IMR-90 (cell line): ENCODE measurements at regions not wholly inside any gene's neighbourhood (a gene's known extent, or its start where the extent isn't known, plus 50 kb on each side); places are given as distances from the start of the nearest gene placed in this dataset.

Experiments used
- ATAC-seq: fragments of 200-7000 bp; cut with Tn5 transposase; 2 replicates; pipeline ENCODE4 v1.9.1; 2020; ENCODE audit warnings: low read depth, mild to moderate bottlenecking, moderate library complexity
- BruUV-seq: library from RNA; stranded (reverse); fragments of 400-500 nt; replicated peaks from 2 replicates; lab custom pipeline; 2021; lab: Mats Ljungman, UMichigan
- CTCF ChIA-PET: fragments of 300-600 bp; formaldehyde crosslinking; extraction: SDS; loops from one replicate; lab custom pipeline; 2021; ENCODE audit warnings: antibody characterized with exemption; lab: Yijun Ruan, JAX
- POLR2A ChIA-PET: fragments of 300-600 bp; sonication (Branson Sonifier 250); formaldehyde crosslinking; loops from one replicate; lab custom pipeline; 2022; ENCODE audit warnings: antibody characterized with exemption; ENCODE audit not compliant: unreplicated experiment; lab: Charles Lee
- DNase-seq: peaks from one replicate; pipeline ENCODE4 v3.0.0; 2013
- H2AFZ ChIP-seq: replicated peaks from 2 replicates; pipeline ENCODE3; 2013; ENCODE audit warnings: low read length, mild to moderate bottlenecking; ENCODE audit not compliant: poor library complexity
- H2AK5ac ChIP-seq: 2 replicates; pipeline ENCODE4 v1.6.1; 2013; ENCODE audit warnings: low read depth, low read length, inconsistent platforms
- H2AK9ac ChIP-seq: replicated peaks from 2 replicates; pipeline ENCODE3; 2013; ENCODE audit warnings: mild to moderate bottlenecking, low read depth, low read length, moderate library complexity; ENCODE audit not compliant: poor library complexity
- H2BK120ac ChIP-seq: 2 replicates; pipeline ENCODE4 v1.6.1; 2013; ENCODE audit warnings: low read depth, low read length, inconsistent platforms
- H2BK15ac ChIP-seq: 3 replicates; pipeline ENCODE4 v1.6.1; 2013; ENCODE audit warnings: low read depth, low read length, inconsistent platforms
- H2BK20ac ChIP-seq: 2 replicates; pipeline ENCODE4 v1.6.1; 2013; ENCODE audit warnings: low read depth, mild to moderate bottlenecking, inconsistent platforms, low read length, moderate library complexity
- H2BK5ac ChIP-seq: 2 replicates; pipeline ENCODE4 v1.6.1; 2013; ENCODE audit warnings: mild to moderate bottlenecking, low read depth, low read length, inconsistent platforms; ENCODE audit not compliant: poor library complexity, severe bottlenecking
- H3K14ac ChIP-seq: replicated peaks from 2 replicates; pipeline ENCODE4 v1.6.1; 2013; ENCODE audit warnings: low read depth, low read length, inconsistent platforms
- H3K18ac ChIP-seq: 2 replicates; pipeline ENCODE4 v1.6.1; 2013; ENCODE audit warnings: low read depth, low read length, control low read depth
- H3K23ac ChIP-seq: 2 replicates; pipeline ENCODE4 v1.6.1; 2013; ENCODE audit warnings: low read depth, low read length, inconsistent platforms
- H3K27ac ChIP-seq: 2 replicates; pipeline ENCODE4 v1.5.1; 2013; ENCODE audit warnings: mild to moderate bottlenecking, control low read depth, low read length; ENCODE audit not compliant: insufficient read depth
- H3K27me3 ChIP-seq: 2 replicates; pipeline ENCODE4 v1.6.1; 2013; ENCODE audit warnings: low read length; ENCODE audit not compliant: control insufficient read depth, insufficient read depth
- H3K36me3 ChIP-seq: 2 replicates; pipeline ENCODE4 v1.6.1; 2013; ENCODE audit warnings: low read length, mixed read lengths; ENCODE audit not compliant: control insufficient read depth, insufficient read depth
- H3K4ac ChIP-seq: 2 replicates; pipeline ENCODE4 v1.6.1; 2013; ENCODE audit warnings: low read depth, low read length, inconsistent platforms
- H3K4me1 ChIP-seq: 2 replicates; pipeline ENCODE4 v1.6.1; 2013; ENCODE audit warnings: low read length, mixed read lengths; ENCODE audit not compliant: control insufficient read depth, insufficient read depth
- H3K4me2 ChIP-seq: 2 replicates; pipeline ENCODE4 v1.6.1; 2013; ENCODE audit warnings: low read depth, mild to moderate bottlenecking, control low read depth, low read length, moderate library complexity
- H3K4me3 ChIP-seq: 2 replicates; pipeline ENCODE4 v1.5.1; 2013; ENCODE audit warnings: low read depth, mild to moderate bottlenecking, control low read depth, low read length, moderate library complexity; ENCODE audit not compliant: insufficient read depth
- H3K56ac ChIP-seq: 2 replicates; pipeline ENCODE4 v1.6.1; 2013; ENCODE audit warnings: low read length, inconsistent platforms; ENCODE audit not compliant: insufficient read depth; ENCODE audit errors: extremely low read depth
- H3K79me1 ChIP-seq, 2 experiments: 2 replicates each; pipeline ENCODE4 v1.6.1; 2013; ENCODE audit warnings: low read length in 2 of 2, inconsistent platforms in 1 of 2, low read depth in 1 of 2
- H3K9ac ChIP-seq: 2 replicates; pipeline ENCODE4 v1.6.1; 2013; ENCODE audit warnings: low read depth, low read length, control low read depth
- H3K9me1 ChIP-seq: 2 replicates; pipeline ENCODE4 v1.6.1; 2013; ENCODE audit warnings: low read length, inconsistent platforms; ENCODE audit not compliant: insufficient read depth
- H3K9me3 ChIP-seq: 2 replicates; pipeline ENCODE4 v1.6.1; 2013; ENCODE audit warnings: low read length; ENCODE audit not compliant: control insufficient read depth, insufficient read depth
- H4K20me1 ChIP-seq: 2 replicates; pipeline ENCODE4 v1.6.1; 2013; ENCODE audit warnings: low read length, inconsistent platforms; ENCODE audit not compliant: insufficient read depth
- H4K5ac ChIP-seq: 2 replicates; pipeline ENCODE4 v1.6.1; 2013; ENCODE audit warnings: mild to moderate bottlenecking, low read depth, low read length, control low read depth
- H4K8ac ChIP-seq, 2 experiments: 2 replicates each; pipeline ENCODE4 v1.6.1; 2013; ENCODE audit warnings: low read depth in 2 of 2, low read length in 2 of 2, control low read depth in 1 of 2, inconsistent platforms in 1 of 2
- H4K91ac ChIP-seq: 2 replicates; pipeline ENCODE4 v1.6.1; 2013; ENCODE audit warnings: low read depth, low read length, inconsistent platforms; ENCODE audit not compliant: insufficient read depth
- BHLHE40 ChIP-seq: fragments of 150-350 bp; IDR thresholded peaks from 2 replicates; pipeline ENCODE4 v1.6.1; 2016; ENCODE audit warnings: mild to moderate bottlenecking, low read depth, low read length
- CEBPB ChIP-seq: IDR thresholded peaks from 2 replicates; pipeline ENCODE4 v1.6.1; 2012; ENCODE audit warnings: low read depth, low read length, improper control_type of control experiment
- CHD1 ChIP-seq: IDR thresholded peaks from 2 replicates; pipeline ENCODE4 v1.6.1; 2012; ENCODE audit warnings: low read depth, low read length, improper control_type of control experiment
- FOS ChIP-seq: fragments of 150-350 bp; IDR thresholded peaks from 2 replicates; pipeline ENCODE4 v1.6.1; 2016; ENCODE audit warnings: low read depth, low read length
- MAFK ChIP-seq: IDR thresholded peaks from 2 replicates; pipeline ENCODE4 v1.6.1; 2012; ENCODE audit warnings: low read depth, low read length, improper control_type of control experiment
- MAZ ChIP-seq: IDR thresholded peaks from 2 replicates; pipeline ENCODE4 v1.6.1; 2012; ENCODE audit warnings: low read depth, mild to moderate bottlenecking, low read length, improper control_type of control experiment, moderate library complexity, borderline replicate concordance
- MXI1 ChIP-seq: IDR thresholded peaks from 2 replicates; pipeline ENCODE4 v1.6.1; 2012; ENCODE audit warnings: low read depth, mild to moderate bottlenecking, low read length, moderate library complexity, borderline replicate concordance
- NFE2L2 ChIP-seq: fragments of 150-350 bp; IDR thresholded peaks from 2 replicates; pipeline ENCODE4 v1.6.1; 2016; ENCODE audit warnings: low read depth, mild to moderate bottlenecking, low read length
- POLR2A ChIP-seq: IDR thresholded peaks from 2 replicates; pipeline ENCODE4 v1.6.1; 2012; ENCODE audit warnings: mild to moderate bottlenecking, low read depth, low read length
- RAD21 ChIP-seq: IDR thresholded peaks from 2 replicates; pipeline ENCODE4 v1.6.1; 2012; ENCODE audit warnings: low read length, improper control_type of control experiment
- RCOR1 ChIP-seq: IDR thresholded peaks from 2 replicates; pipeline ENCODE4 v1.6.1; 2012; ENCODE audit warnings: mild to moderate bottlenecking, low read length, improper control_type of control experiment; ENCODE audit not compliant: insufficient replicate concordance
- RFX5 ChIP-seq: IDR thresholded peaks from 2 replicates; pipeline ENCODE4 v1.8.0; 2012; ENCODE audit warnings: low read depth, mild to moderate bottlenecking, low read length, moderate library complexity
- SMC3 ChIP-seq: fragments of 150-350 bp; IDR thresholded peaks from 2 replicates; pipeline ENCODE4 v1.6.1; 2016; ENCODE audit warnings: low read depth, mild to moderate bottlenecking, antibody characterized with exemption, low read length, moderate library complexity
- WGBS, 2 experiments: methylation state at CpG; one replicate each; pipeline versions ENCODE4 v1.1.5 to v1.1.7; 2013; ENCODE audit warnings: missing lambda C conversion rate in 2 of 2; ENCODE audit not compliant: insufficient read length in 1 of 2; ENCODE audit errors: extremely low coverage in 2 of 2; 5-methylcytosine and 5-hydroxymethylcytosine counted together
- dilution Hi-C: fragments of 300-500 bp; cut with HindIII; formaldehyde crosslinking; loops from one replicate; pipeline ENCODE4 v1.14.3; 2018; ENCODE audit warnings: low sequenced_read_pairs; ENCODE audit not compliant: unreplicated experiment
- in situ Hi-C: fragments of 300-500 bp; cut with MboI; formaldehyde crosslinking; loops from 3 replicates; pipeline ENCODE4 v1.14.3; 2019; ENCODE audit warnings: low sequenced_read_pairs, inconsistent platforms, mixed read lengths
- intact Hi-C: fragments of 100-400 bp; cut with micrococcal nuclease; formaldehyde crosslinking; loops from 2 replicates; pipeline ENCODE4 v1.10.0; 2022
- TF ChIP-seq, protein P1 (sequence below): fragments of 150-350 bp; IDR thresholded peaks from 2 replicates; pipeline ENCODE4 v1.6.1; 2017; ENCODE audit warnings: mild to moderate bottlenecking, antibody characterized with exemption, low read length, low read depth
- TF ChIP-seq, protein P2 (sequence below): fragments of 150-350 bp; IDR thresholded peaks from 2 replicates; pipeline ENCODE4 v1.6.1; 2016; ENCODE audit warnings: low read depth, mild to moderate bottlenecking, low read length, moderate library complexity, borderline replicate concordance
- TF ChIP-seq, protein P3 (sequence below): conservative IDR thresholded peaks from 2 replicates; pipeline ENCODE4 v1.5.1; 2012; ENCODE audit warnings: mild to moderate bottlenecking, low read depth, low read length, improper control_type of control experiment

DNA sequence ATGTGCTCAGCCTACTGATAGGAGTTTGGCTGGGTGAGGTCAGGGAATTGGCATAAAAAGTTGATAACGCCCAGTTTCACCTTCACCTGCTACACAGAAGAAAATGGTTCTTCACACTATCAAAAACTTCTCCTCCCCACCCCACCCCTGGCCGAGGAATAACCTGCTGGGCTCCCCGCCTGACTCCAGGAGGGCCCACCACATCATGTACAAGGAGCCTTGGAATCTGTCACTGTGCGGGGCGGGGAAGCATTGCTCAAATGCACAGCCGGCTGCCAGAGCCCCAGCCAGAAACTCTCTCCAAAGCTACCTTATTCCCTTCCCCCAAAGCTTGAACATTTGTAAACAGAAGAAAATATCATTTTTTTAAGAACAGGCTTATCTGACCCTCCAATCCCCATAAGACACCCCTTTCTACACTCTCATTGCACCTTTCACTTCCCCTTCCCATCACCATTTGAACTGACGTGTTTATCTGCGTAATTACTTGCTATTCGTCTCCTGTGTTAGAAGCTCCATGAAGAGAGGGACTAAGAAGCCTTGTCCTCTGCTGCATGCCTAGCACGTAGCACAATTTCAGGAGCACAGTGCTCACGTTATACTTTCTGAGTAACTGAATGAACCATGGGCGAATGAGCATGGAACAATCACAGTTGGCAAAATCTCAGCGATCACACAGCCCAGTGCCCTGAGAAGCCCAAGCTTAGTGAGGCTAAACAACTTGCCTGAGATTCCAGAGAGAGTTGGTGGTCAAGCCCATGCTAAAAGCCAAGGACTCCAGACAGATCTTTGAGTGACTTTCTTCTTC is 82.9 kb downstream of the HES1 start:
- Histone ChIP-seq H3K27ac (no peak overlapping the region), H4K8ac (no peak overlapping the region), H3K18ac (no peak overlapping the region), H4K5ac (no peak overlapping the region), H3K56ac (no peak overlapping the region), H3K36me3 (no peaks in the 10 kb centered on the region), H3K9me1 (no peaks in the 10 kb centered on the region), H2BK20ac (no peak overlapping the region), H3K4me2 (no peak overlapping the region), H3K4ac (no peak overlapping the region), H2BK15ac (no peak overlapping the region), H3K4me1 (no peaks in the 10 kb centered on the region), H4K91ac (no peak overlapping the region), H2AK9ac (no peak overlapping the region), H4K20me1 (no peaks in the 10 kb centered on the region), H2AFZ (no peak overlapping the region), H3K79me1 (no peaks in the 10 kb centered on the region), H2BK5ac (no peak overlapping the region), H3K9ac (no peak overlapping the region), H3K9me3 (no peaks in the 10 kb centered on the region), H3K27me3 (peaks cover 30% of the 10 kb centered on the region), H3K4me3 (no peak overlapping the region), H3K14ac (no peak overlapping the region), H2AK5ac (no peak overlapping the region), H2BK120ac (no peak overlapping the region), H3K23ac (no peak overlapping the region)
- dilution Hi-C loops = no loop called here
- TF ChIP-seq, protein P1, sequence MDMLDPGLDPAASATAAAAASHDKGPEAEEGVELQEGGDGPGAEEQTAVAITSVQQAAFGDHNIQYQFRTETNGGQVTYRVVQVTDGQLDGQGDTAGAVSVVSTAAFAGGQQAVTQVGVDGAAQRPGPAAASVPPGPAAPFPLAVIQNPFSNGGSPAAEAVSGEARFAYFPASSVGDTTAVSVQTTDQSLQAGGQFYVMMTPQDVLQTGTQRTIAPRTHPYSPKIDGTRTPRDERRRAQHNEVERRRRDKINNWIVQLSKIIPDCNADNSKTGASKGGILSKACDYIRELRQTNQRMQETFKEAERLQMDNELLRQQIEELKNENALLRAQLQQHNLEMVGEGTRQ = no peak
- TF ChIP-seq CHD1 (no peak), MXI1 (no peak), POLR2A (no peak), CEBPB (no peak), NFE2L2 (no peak), MAZ (no peak), MAFK (no peak), RFX5 (no peak), BHLHE40 (no peak), RCOR1 (no peak), FOS (no peak), SMC3 (no peak), RAD21 (no peak)
- TF ChIP-seq, protein P2, sequence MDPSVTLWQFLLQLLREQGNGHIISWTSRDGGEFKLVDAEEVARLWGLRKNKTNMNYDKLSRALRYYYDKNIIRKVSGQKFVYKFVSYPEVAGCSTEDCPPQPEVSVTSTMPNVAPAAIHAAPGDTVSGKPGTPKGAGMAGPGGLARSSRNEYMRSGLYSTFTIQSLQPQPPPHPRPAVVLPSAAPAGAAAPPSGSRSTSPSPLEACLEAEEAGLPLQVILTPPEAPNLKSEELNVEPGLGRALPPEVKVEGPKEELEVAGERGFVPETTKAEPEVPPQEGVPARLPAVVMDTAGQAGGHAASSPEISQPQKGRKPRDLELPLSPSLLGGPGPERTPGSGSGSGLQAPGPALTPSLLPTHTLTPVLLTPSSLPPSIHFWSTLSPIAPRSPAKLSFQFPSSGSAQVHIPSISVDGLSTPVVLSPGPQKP = no peak
- TF ChIP-seq, protein P3, sequence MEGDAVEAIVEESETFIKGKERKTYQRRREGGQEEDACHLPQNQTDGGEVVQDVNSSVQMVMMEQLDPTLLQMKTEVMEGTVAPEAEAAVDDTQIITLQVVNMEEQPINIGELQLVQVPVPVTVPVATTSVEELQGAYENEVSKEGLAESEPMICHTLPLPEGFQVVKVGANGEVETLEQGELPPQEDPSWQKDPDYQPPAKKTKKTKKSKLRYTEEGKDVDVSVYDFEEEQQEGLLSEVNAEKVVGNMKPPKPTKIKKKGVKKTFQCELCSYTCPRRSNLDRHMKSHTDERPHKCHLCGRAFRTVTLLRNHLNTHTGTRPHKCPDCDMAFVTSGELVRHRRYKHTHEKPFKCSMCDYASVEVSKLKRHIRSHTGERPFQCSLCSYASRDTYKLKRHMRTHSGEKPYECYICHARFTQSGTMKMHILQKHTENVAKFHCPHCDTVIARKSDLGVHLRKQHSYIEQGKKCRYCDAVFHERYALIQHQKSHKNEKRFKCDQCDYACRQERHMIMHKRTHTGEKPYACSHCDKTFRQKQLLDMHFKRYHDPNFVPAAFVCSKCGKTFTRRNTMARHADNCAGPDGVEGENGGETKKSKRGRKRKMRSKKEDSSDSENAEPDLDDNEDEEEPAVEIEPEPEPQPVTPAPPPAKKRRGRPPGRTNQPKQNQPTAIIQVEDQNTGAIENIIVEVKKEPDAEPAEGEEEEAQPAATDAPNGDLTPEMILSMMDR = no peak
- ChIA-PET POLR2A (no interaction called here), CTCF (no interaction called here)
- ATAC-seq (no peak), DNase-seq (no peak)
- no TSS peak for BruUV-seq
- WGBS, 2 experiments = 73% methylated on average over 7 of the region's 13 CpGs; no CpG with 5 or more reads in 1 of the 2 experiments
- in situ Hi-C loops = no loop called here
- intact Hi-C loops = no loop called here
